AML-193 (cell line): ENCODE measurements at regions not wholly inside any gene's neighbourhood (a gene's known extent, or its start where the extent isn't known, plus 50 kb on each side); places are given as distances from the start of the nearest gene placed in this dataset.
"Not testable (repeated sequence)": the region's sequence is repeated elsewhere in the genome, so short reads cannot be mapped to it uniquely, and the experiment has no call there.

Source experiments
- DNase-seq, 2 experiments: peaks; one replicate each; lab custom pipeline; 2025; lab: John Stamatoyannopoulos, UW

GRCh38 chr18:73681398-73681797, 466.2 kb downstream of the FBXO15 start:
- no peak for DNase-seq

GRCh38 chr18:73679941-73680712, 467.5 kb downstream of the FBXO15 start:
- DNase-seq = no peak

- DNase-seq = no peak
These were observed 470.2 kb downstream of the FBXO15 start for GRCh38 chr18:73677450-73677849.

DNA sequence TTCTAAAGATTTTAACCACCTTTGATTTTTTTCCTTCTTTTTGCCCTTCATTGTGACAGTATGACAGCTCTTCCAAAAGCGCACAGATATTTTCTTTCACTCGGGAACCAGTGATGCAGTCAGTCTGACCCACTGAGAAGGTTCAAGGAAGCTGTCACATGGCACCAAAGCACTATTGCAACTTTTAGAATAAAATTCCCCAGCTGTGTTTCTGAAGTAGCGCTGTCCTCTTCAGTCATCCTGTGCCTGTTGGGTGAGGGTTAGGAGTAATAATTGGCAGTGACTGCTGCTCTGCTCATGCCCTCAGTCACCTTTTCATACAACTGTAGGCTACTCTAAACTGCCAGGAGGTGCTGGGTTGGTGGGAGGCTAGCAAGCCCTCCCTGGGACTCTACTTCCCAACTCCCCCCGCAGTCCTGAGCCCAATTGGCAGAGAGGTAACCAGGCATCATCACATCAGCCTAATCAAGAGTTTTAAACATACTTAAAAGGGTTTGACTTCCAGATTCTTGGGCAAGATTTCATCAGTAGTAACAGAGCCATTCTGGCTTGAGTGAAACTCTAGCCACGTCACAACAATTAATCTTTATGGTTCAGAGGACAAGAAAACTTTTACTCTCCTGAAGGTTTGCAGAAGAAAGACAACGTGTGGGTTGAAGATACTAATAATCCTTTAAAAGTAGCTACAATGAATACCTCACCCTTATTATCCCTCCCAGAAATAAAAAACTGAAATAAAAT, 473.3 kb downstream of the FBXO15 start:
- no peak for DNase-seq

- DNase-seq = not testable (repeated sequence)
These were observed 476.2 kb downstream of the FBXO15 start for GRCh38 chr18:73671480-73671879.

DNA sequence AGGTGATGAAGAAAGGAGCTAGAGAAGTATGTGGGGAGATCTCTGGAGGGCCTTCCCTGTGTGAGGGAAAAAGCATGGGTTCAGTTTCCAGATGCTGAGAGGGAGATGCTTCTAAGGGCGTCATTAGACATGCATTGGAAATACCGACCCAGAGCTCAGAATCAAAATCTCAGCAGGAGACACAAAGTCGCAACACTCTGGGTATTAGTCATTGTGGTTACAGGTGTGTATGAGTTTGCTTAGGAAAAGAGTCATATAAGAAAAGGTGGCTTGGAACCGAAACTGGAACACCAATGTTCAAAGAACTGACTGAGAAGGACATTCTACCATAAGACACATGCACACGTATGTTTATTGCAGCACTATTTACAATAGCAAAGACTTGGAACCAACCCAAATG, 477.1 kb downstream of the FBXO15 start:
- no peak for DNase-seq

- no peak for DNase-seq
These were observed 477.6 kb downstream of the FBXO15 start for GRCh38 chr18:73670039-73670438.

GRCh38 chr18:73669297-73669696, 478.3 kb downstream of the FBXO15 start:
- no peak for DNase-seq

GRCh38 chr18:73668051-73668450, 479.6 kb downstream of the FBXO15 start:
- DNase-seq = no peak

DNA sequence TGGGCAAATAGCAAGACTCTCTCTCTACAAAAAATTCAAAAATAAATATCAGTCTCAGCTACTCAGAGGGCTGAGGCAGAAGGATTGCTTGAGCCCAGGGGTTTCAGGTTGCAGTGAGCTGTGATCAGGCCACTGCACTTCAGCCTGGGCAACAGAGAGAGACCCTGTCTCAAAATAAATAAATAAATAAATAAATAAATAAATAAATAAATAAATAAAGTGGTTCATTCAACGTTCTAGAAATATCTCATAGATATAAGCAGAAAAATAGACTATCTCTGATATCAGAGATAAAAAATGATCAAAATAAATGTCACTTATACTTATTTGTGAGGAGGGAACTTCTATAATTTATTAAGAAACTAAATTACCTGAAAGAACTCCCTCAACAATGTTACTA, 480.9 kb downstream of the FBXO15 start:
- no peak for DNase-seq

GRCh38 chr18:73664896-73665295, 482.7 kb downstream of the FBXO15 start:
- no peak for DNase-seq

GRCh38 chr18:73663581-73663980, 484.1 kb downstream of the FBXO15 start:
- no peak for DNase-seq

DNA sequence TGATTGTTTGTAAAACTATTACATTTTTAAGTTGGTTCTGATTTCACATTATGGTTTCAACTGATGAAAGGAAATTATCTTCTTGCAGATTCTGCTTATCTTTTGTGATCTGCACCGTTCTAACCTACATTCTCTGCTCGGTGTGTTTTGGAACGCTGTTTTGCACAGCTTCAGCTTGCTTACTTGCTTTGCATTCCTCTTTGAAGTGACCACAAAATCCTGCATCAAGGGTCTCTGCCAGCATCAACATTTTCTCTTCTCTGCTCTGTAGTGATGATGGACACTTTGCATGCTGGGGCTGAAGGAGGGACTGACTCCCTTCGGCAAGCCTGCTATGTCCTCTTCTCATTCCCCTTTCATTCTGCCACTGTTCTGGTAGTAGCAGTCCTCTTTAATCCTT, 485.2 kb downstream of the FBXO15 start:
- DNase-seq = no peak

DNA sequence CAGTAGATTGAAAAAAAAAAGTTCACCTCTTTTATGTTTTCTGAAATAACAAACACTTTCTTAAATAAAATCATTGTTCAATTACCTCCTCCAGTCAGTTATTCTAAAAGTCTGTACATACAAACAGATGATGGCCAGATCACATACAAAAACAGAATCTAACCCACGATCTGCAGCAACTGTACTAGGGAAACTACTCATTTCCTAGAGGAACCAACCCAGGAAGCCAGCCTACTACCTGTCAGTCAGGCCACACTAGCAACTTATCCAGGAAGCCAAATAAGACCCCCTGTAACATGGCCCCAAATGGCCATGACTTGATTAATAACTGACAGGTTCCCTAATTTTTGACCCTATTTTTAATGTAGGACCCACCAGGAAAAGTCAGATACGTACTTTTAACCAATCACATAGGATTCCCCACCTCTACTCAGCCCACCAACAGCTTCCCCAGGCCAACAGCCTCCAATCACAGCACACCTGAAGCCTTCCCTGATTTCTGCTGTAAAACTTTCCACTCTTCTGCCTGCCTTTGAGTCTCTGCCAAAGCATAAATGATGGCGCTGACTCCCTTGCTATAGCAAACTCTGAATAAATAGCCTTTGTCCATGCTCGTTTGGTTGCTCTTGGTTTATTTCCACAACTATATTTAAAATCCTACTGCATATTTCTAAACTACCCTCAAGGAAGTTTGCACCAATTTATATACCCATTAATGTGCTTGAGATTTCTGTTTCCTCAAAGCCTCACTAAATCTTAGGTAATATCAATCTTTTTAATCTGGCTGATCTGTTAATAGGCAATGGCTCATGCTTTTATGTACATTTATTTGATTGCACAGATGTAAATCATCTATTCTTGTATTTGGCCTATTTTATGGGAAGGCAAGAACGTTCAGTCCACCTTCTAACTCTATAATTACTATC, 486.4 kb downstream of the FBXO15 start:
- no peak for DNase-seq

DNA sequence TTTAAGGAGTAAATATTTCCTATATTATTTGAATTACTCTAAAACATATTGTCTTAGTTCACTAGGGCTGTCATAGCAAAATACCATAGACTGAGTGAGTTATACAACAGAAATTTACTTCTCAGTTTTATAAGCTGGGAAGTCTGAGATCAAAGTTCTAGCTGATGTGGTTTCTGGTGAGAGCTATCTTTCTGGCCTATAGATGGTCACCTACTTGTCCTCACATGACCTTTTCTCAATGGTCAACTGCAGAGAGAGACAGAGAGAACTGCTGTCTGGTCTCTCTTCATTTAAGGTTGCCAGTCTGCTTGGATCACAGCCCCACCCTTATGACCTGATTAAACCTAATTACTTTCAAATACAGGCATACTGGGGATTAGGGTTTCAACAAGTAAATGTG, 490.9 kb downstream of the FBXO15 start:
- no peak for DNase-seq

GRCh38 chr18:73653827-73654226, 493.8 kb downstream of the FBXO15 start:
- no peak for DNase-seq

DNA sequence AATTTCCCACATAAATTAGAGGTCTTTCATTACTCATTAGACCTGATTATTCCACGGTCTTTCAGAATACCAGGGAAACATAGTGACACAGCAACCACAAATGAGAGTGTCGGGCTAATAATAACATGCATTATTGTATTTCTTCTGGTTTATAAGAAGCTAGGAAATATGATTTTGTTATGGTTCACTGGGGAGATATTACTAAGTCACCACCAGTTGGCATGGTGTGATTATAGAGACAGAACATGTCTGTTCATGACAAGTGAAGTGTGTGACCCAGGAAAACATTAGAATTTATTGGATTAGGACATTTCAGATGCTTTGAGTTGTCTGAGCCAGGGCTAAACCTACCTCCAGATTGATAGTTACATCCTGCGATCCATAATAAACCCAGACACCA, 494.4 kb downstream of the FBXO15 start:
- DNase-seq = no peak

- no peak for DNase-seq
These were observed 500.2 kb downstream of the FBXO15 start for GRCh38 chr18:73647391-73647790.

GRCh38 chr18:73646772-73647171, 500.9 kb downstream of the FBXO15 start:
- no peak for DNase-seq

DNA sequence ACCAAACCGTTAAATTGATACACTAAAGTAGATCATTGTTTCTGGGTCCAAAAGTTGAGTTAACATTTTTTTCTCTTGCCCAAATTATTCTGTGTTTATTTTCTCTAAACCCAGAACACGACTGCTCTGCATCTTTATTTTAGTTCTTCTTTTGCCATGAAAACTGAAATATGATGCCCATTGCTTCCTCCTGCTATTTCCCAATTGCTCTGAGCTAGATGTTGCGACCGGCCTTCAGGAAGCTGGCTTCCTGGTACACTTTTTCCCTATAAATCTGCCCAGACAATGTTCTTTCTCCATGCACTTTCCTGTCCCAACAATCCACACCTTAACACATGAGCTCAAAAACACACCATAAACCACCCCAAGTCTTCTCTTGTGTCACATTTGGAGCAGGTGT, 501.4 kb downstream of the FBXO15 start:
- no peak for DNase-seq

DNA sequence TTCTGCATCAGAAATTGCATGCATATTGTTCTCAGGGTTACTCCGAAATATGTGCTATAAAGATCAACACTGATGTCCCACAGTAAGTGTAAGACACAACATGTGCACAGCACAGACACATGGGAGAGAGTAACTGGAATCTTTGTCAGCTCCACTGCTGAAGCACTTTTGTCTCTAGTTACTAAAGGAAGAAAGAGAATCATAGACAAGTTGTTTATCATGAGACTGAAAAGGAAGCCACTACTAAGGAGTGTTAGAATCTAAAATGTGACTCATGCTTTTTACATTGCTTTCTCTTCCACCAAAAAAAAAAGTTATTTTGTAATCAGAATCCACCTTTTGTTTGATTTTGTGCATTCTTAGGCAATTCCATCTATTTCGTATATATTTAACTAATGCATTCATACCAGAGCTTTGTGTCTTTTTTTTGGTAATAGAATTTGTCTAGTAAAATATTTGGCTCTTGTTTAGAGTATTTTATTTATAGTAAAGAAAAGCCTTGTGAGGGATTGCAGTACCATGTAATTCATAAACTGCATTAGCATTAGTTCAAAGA, 502.4 kb downstream of the FBXO15 start:
- DNase-seq = no peak

GRCh38 chr18:73639788-73640187, 507.8 kb downstream of the FBXO15 start:
- DNase-seq = no peak
